IMR-90 (cell line): ENCODE measurements at regions not wholly inside any gene's neighbourhood (a gene's known extent, or its start where the extent isn't known, plus 50 kb on each side); places are given as distances from the start of the nearest gene placed in this dataset.

Source experiments
- BHLHE40 ChIP-seq: fragments of 150-350 bp; IDR thresholded peaks from 2 replicates; pipeline ENCODE4 v1.6.1; 2016; ENCODE audit warnings: mild to moderate bottlenecking, low read depth, low read length
- CEBPB ChIP-seq: IDR thresholded peaks from 2 replicates; pipeline ENCODE4 v1.6.1; 2012; ENCODE audit warnings: low read depth, low read length, improper control_type of control experiment
- CTCF ChIP-seq: conservative IDR thresholded peaks from 2 replicates; pipeline ENCODE4 v1.5.1; 2012; ENCODE audit warnings: mild to moderate bottlenecking, low read depth, low read length, improper control_type of control experiment
- ELK1 ChIP-seq: fragments of 150-350 bp; IDR thresholded peaks from 2 replicates; pipeline ENCODE4 v1.6.1; 2016; ENCODE audit warnings: low read depth, mild to moderate bottlenecking, low read length, moderate library complexity, borderline replicate concordance
- FOS ChIP-seq: fragments of 150-350 bp; IDR thresholded peaks from 2 replicates; pipeline ENCODE4 v1.6.1; 2016; ENCODE audit warnings: low read depth, low read length
- MAZ ChIP-seq: IDR thresholded peaks from 2 replicates; pipeline ENCODE4 v1.6.1; 2012; ENCODE audit warnings: low read depth, mild to moderate bottlenecking, low read length, improper control_type of control experiment, moderate library complexity, borderline replicate concordance
- NFE2L2 ChIP-seq: fragments of 150-350 bp; IDR thresholded peaks from 2 replicates; pipeline ENCODE4 v1.6.1; 2016; ENCODE audit warnings: low read depth, mild to moderate bottlenecking, low read length
- POLR2A ChIP-seq: IDR thresholded peaks from 2 replicates; pipeline ENCODE4 v1.6.1; 2012; ENCODE audit warnings: mild to moderate bottlenecking, low read depth, low read length
- RAD21 ChIP-seq: IDR thresholded peaks from 2 replicates; pipeline ENCODE4 v1.6.1; 2012; ENCODE audit warnings: low read length, improper control_type of control experiment
- RCOR1 ChIP-seq: IDR thresholded peaks from 2 replicates; pipeline ENCODE4 v1.6.1; 2012; ENCODE audit warnings: mild to moderate bottlenecking, low read length, improper control_type of control experiment; ENCODE audit not compliant: insufficient replicate concordance
- RFX5 ChIP-seq: IDR thresholded peaks from 2 replicates; pipeline ENCODE4 v1.8.0; 2012; ENCODE audit warnings: low read depth, mild to moderate bottlenecking, low read length, moderate library complexity
- SMC3 ChIP-seq: fragments of 150-350 bp; IDR thresholded peaks from 2 replicates; pipeline ENCODE4 v1.6.1; 2016; ENCODE audit warnings: low read depth, mild to moderate bottlenecking, antibody characterized with exemption, low read length, moderate library complexity
- USF2 ChIP-seq: fragments of 150-350 bp; IDR thresholded peaks from 2 replicates; pipeline ENCODE4 v1.6.1; 2017; ENCODE audit warnings: mild to moderate bottlenecking, antibody characterized with exemption, low read length, low read depth

- TF ChIP-seq CTCF (peak; percentile 74), SMC3 (peak; percentile 61), RAD21 (peak; percentile 75), FOS (no peak), POLR2A (no peak), BHLHE40 (no peak), RFX5 (no peak), CEBPB (0 out of 2 replicates have a peak, but pooled peaks have one; percentile 42), ELK1 (no peak), RCOR1 (no peak), MAZ (no peak), NFE2L2 (no peak), USF2 (no peak)
These were observed 151.3 kb upstream of the TTC29 start for GRCh38 chr4:147096667-147097604.
